ENCODE measurements at regions not wholly inside any gene's neighbourhood (a gene's known extent, or its start where the extent isn't known, plus 50 kb on each side); places are given as distances from the start of the nearest gene placed in this dataset.

- no peaks in the 10 kb centered on the region for H3K9me3 ChIP-seq (replicated peaks; ENCODE audit: insufficient read depth, low read length)
- TF ChIP-seq EZH2 (optimal IDR thresholded peaks at IDR 0.05; ENCODE audit: low read depth, low read length) (no peak), EZH2phosphoT487 (IDR thresholded peaks at IDR 0.05; ENCODE audit: low read length) (no peak)
- TF ChIP-seq, protein P1, sequence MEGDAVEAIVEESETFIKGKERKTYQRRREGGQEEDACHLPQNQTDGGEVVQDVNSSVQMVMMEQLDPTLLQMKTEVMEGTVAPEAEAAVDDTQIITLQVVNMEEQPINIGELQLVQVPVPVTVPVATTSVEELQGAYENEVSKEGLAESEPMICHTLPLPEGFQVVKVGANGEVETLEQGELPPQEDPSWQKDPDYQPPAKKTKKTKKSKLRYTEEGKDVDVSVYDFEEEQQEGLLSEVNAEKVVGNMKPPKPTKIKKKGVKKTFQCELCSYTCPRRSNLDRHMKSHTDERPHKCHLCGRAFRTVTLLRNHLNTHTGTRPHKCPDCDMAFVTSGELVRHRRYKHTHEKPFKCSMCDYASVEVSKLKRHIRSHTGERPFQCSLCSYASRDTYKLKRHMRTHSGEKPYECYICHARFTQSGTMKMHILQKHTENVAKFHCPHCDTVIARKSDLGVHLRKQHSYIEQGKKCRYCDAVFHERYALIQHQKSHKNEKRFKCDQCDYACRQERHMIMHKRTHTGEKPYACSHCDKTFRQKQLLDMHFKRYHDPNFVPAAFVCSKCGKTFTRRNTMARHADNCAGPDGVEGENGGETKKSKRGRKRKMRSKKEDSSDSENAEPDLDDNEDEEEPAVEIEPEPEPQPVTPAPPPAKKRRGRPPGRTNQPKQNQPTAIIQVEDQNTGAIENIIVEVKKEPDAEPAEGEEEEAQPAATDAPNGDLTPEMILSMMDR (IDR thresholded peaks at IDR 0.05; ENCODE audit: low read length): no peak
- no peaks in the 10 kb centered on the region for H3K79me2 ChIP-seq (ENCODE audit: low read length)
- no peaks in the 10 kb centered on the region for H3K4me1 ChIP-seq (ENCODE audit: low read length)
- H3K36me3 ChIP-seq (replicated peaks; ENCODE audit: insufficient read depth, low read length): no peaks in the 10 kb centered on the region
- no peak overlapping the region for H2AFZ ChIP-seq (ENCODE audit: low read length)
- no peak overlapping the region for H3K4me2 ChIP-seq (ENCODE audit: low read depth, low read length)
- H3K4me3 ChIP-seq (ENCODE audit: low read length): no peak overlapping the region
- no peak overlapping the region for H3K27ac ChIP-seq (ENCODE audit: low read length)
- no peaks in the 10 kb centered on the region for H3K27me3 ChIP-seq (replicated peaks; ENCODE audit: insufficient read depth, low read length)
- H3K9me2 ChIP-seq (replicated peaks; ENCODE audit: insufficient read depth, low read length): no peaks in the 10 kb centered on the region
- no peak overlapping the region for H3K9ac ChIP-seq (ENCODE audit: low read length)
- DNase-seq: no peak
- H3F3A ChIP-seq (ENCODE audit: insufficient read depth, low read length): no peaks in the 10 kb centered on the region
- H4K20me1 ChIP-seq (ENCODE audit: insufficient read depth, low read length): no peaks in the 10 kb centered on the region
These were observed 439.5 kb downstream of the AMY1C start for GRCh38 chr1:104189207-104189606.

DNA sequence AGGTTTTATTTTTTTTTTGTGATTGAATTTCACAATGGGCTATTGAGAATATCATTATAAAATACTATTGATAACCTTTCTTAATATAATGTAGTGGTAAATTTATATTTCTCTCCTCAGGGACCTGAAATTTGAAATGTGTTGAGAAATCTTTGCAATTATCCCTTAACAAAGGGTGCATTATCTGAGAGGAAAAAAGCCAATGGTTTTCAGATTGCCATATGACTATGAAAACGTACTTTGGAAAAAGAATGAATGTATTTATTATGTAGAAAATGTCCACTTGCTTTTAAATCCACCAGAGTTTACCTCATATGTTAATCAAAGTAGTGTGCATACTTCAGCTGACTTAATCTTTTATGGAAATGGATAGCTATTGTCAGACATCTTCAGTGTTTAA, 441.1 kb downstream of the AMY1C start:
- no peak overlapping the region for H3K27ac ChIP-seq (ENCODE audit: low read length)
- DNase-seq: no peak
- TF ChIP-seq, protein P1 (IDR thresholded peaks at IDR 0.05; ENCODE audit: low read length): no peak
- TF ChIP-seq EZH2phosphoT487 (IDR thresholded peaks at IDR 0.05; ENCODE audit: low read length): no peak
- no peak for TF ChIP-seq EZH2 (optimal IDR thresholded peaks at IDR 0.05; ENCODE audit: low read depth, low read length)
- H3K79me2 ChIP-seq (ENCODE audit: low read length): no peaks in the 10 kb centered on the region
- H2AFZ ChIP-seq (ENCODE audit: low read length): no peak overlapping the region
- H3K9me3 ChIP-seq (replicated peaks; ENCODE audit: insufficient read depth, low read length): no peaks in the 10 kb centered on the region
- H3K27me3 ChIP-seq (replicated peaks; ENCODE audit: insufficient read depth, low read length): no peaks in the 10 kb centered on the region
- H3K9ac ChIP-seq (ENCODE audit: low read length): no peak overlapping the region
- no peaks in the 10 kb centered on the region for H3K36me3 ChIP-seq (replicated peaks; ENCODE audit: insufficient read depth, low read length)
- no peaks in the 10 kb centered on the region for H3F3A ChIP-seq (ENCODE audit: insufficient read depth, low read length)
- H3K4me1 ChIP-seq (ENCODE audit: low read length): no peaks in the 10 kb centered on the region
- H4K20me1 ChIP-seq (ENCODE audit: insufficient read depth, low read length): no peaks in the 10 kb centered on the region
- H3K4me3 ChIP-seq (ENCODE audit: low read length): no peak overlapping the region
- no peaks in the 10 kb centered on the region for H3K9me2 ChIP-seq (replicated peaks; ENCODE audit: insufficient read depth, low read length)
- H3K4me2 ChIP-seq (ENCODE audit: low read depth, low read length): no peak overlapping the region

- no peak overlapping the region for H3K27ac ChIP-seq (ENCODE audit: low read length)
- H3K9me3 ChIP-seq (replicated peaks; ENCODE audit: insufficient read depth, low read length): no peaks in the 10 kb centered on the region
- H3K27me3 ChIP-seq (replicated peaks; ENCODE audit: insufficient read depth, low read length): no peaks in the 10 kb centered on the region
- no peak overlapping the region for H3K4me2 ChIP-seq (ENCODE audit: low read depth, low read length)
- no peak overlapping the region for H2AFZ ChIP-seq (ENCODE audit: low read length)
- DNase-seq: no peak
- H3K36me3 ChIP-seq (replicated peaks; ENCODE audit: insufficient read depth, low read length): no peaks in the 10 kb centered on the region
- H3K4me3 ChIP-seq (ENCODE audit: low read length): no peak overlapping the region
- H3K9me2 ChIP-seq (replicated peaks; ENCODE audit: insufficient read depth, low read length): no peaks in the 10 kb centered on the region
- H3K9ac ChIP-seq (ENCODE audit: low read length): no peak overlapping the region
- no peaks in the 10 kb centered on the region for H3K79me2 ChIP-seq (ENCODE audit: low read length)
- no peaks in the 10 kb centered on the region for H3K4me1 ChIP-seq (ENCODE audit: low read length)
- no peak for TF ChIP-seq EZH2 (optimal IDR thresholded peaks at IDR 0.05; ENCODE audit: low read depth, low read length)
- TF ChIP-seq, protein P1 (IDR thresholded peaks at IDR 0.05; ENCODE audit: low read length): no peak
- TF ChIP-seq EZH2phosphoT487 (IDR thresholded peaks at IDR 0.05; ENCODE audit: low read length): no peak
- no peaks in the 10 kb centered on the region for H3F3A ChIP-seq (ENCODE audit: insufficient read depth, low read length)
- no peaks in the 10 kb centered on the region for H4K20me1 ChIP-seq (ENCODE audit: insufficient read depth, low read length)
These were observed 445.7 kb downstream of the AMY1C start for GRCh38 chr1:104195395-104195794.

All from MM.1S (cell line).